ENCODE measurements at regions not wholly inside any gene's neighbourhood (a gene's known extent, or its start where the extent isn't known, plus 50 kb on each side); places are given as distances from the start of the nearest gene placed in this dataset.

DNA sequence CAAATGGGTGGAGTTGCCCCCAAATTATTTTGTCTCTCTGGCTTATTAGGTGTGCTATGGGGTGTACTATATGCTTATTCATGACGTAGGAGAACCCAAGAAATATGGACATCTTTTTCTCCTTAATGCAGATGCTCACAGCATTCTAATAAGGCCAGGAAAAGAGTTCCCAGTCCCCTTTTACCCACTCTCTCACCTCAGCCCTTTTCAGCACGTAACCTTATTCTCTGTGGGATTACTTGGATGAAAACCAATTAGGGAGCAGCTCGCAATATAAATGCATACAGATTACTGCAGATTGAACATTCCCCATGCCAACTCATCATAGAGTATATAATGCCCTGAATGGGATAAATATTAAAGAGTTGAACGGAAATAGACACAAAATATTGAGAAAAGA, 891.2 kb upstream of the POU3F3 start:
- Histone ChIP-seq H3K79me1 (ENCODE audit: insufficient read depth, low read depth, low read length, poor library complexity, severe bottlenecking) (no peaks in the 10 kb centered on the region), H3K23me2 (ENCODE audit: insufficient read length, low read depth, low read length, poor library complexity, severe bottlenecking) (no peaks in the 10 kb centered on the region), H3K23ac (ENCODE audit: insufficient read length, low read depth, low read length) (no peak overlapping the region), H3K9ac (ENCODE audit: extremely low read depth, insufficient read length, low read length) (no peak overlapping the region), H2BK5ac (ENCODE audit: insufficient read length, low read length) (no peak overlapping the region), H3K14ac (ENCODE audit: insufficient read depth, low read length) (no peak overlapping the region), H2BK20ac (ENCODE audit: low read depth, low read length, poor library complexity, severe bottlenecking) (no peak overlapping the region), H3K27ac (ENCODE audit: insufficient read length, low read depth, low read length) (no peak overlapping the region), H3K9me3 (ENCODE audit: control insufficient read depth, low read depth, low read length) (no peaks in the 10 kb centered on the region), H3K4ac (ENCODE audit: low read depth, low read length) (no peak overlapping the region), H4K91ac (ENCODE audit: insufficient read length, low read depth, low read length) (no peak overlapping the region), H3K18ac (ENCODE audit: insufficient read length, low read depth, low read length) (no peak overlapping the region), H2BK15ac (ENCODE audit: low read depth, low read length) (no peak overlapping the region), H4K5ac (ENCODE audit: insufficient read length, low read depth, low read length) (no peak overlapping the region), H3K56ac (ENCODE audit: insufficient read length, low read depth, low read length) (no peak overlapping the region), H3T11ph (ENCODE audit: low read length) (no peak overlapping the region), H2BK12ac (ENCODE audit: insufficient read length, low read depth, low read length) (no peak overlapping the region), H3K79me2 (ENCODE audit: insufficient read depth, low read length) (no peaks in the 10 kb centered on the region), H3K4me2 (ENCODE audit: insufficient read depth, insufficient read length, low read length) (no peak overlapping the region), H3K4me1 (ENCODE audit: insufficient read depth, low read length) (no peaks in the 10 kb centered on the region; the same call in 1 of the 2 replicates), H2AK5ac (ENCODE audit: insufficient read length, low read length) (no peak overlapping the region), H2BK120ac (ENCODE audit: low read depth, low read length, poor library complexity, severe bottlenecking) (no peak overlapping the region), H2AFZ (ENCODE audit: low read length) (no peak overlapping the region), H3K27me3 (ENCODE audit: insufficient read depth, low read length) (no peaks in the 10 kb centered on the region), H4K8ac (replicated peaks; ENCODE audit: insufficient read length, low read depth, low read length) (no peak overlapping the region), H4K20me1 (ENCODE audit: control insufficient read depth, insufficient read depth, insufficient read length) (no peaks in the 10 kb centered on the region)
- Mint-ChIP-seq H3K36me3 (ENCODE audit: insufficient read depth in 1 of 3, low read depth in 3 of 3) (peaks cover 0 to 4% (median 3%) of the 10 kb centered on the region in 3 experiments; a peak in 3 of 7 replicates), H3K27me3 (ENCODE audit: low read depth) (no peaks in the 10 kb centered on the region), H3K27ac (no peak overlapping the region), H3K9me3 (peaks cover 0 to 4% of the 10 kb centered on the region in 2 experiments; a peak in 3 of 5 replicates), H3K4me3 (no peak overlapping the region), H3K4me1 (peaks cover 2 to 3% of the 10 kb centered on the region in 2 experiments; a peak in 1 of 4 replicates)
- WGBS (ENCODE audit: extremely low coverage, insufficient read length, low lambda C conversion rate): no CpG with 5 or more reads among the region's 4 CpGs
- DNase-seq: no peak
- TF ChIP-seq, protein P1, sequence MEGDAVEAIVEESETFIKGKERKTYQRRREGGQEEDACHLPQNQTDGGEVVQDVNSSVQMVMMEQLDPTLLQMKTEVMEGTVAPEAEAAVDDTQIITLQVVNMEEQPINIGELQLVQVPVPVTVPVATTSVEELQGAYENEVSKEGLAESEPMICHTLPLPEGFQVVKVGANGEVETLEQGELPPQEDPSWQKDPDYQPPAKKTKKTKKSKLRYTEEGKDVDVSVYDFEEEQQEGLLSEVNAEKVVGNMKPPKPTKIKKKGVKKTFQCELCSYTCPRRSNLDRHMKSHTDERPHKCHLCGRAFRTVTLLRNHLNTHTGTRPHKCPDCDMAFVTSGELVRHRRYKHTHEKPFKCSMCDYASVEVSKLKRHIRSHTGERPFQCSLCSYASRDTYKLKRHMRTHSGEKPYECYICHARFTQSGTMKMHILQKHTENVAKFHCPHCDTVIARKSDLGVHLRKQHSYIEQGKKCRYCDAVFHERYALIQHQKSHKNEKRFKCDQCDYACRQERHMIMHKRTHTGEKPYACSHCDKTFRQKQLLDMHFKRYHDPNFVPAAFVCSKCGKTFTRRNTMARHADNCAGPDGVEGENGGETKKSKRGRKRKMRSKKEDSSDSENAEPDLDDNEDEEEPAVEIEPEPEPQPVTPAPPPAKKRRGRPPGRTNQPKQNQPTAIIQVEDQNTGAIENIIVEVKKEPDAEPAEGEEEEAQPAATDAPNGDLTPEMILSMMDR (conservative IDR thresholded peaks at IDR 0.05): no peak

Measured in H9 (cell line).